Body of pancreas (tissue), 4 donors: ENCODE measurements at regions not wholly inside any gene's neighbourhood (a gene's known extent, or its start where the extent isn't known, plus 50 kb on each side); places are given as distances from the start of the nearest gene placed in this dataset.

Experiments
- ATAC-seq: fragments of 150-250 bp; one replicate; pipeline ENCODE4 v1.9.1; 2016
- DNase-seq, 4 donors: peaks; one replicate each; pipeline ENCODE4 v3.0.0-alpha.2; 2019
- H3K27ac ChIP-seq, 4 donors: fragments of 200-600 bp; sonication (generic); 1 replicate in 3 of 4; 2 replicates in 1 of 4; pipeline versions ENCODE4 v1.5.1 to v1.6.1; 2016 to 2019; ENCODE audit warnings: mild to moderate bottlenecking in 1 of 4, mixed read lengths in 1 of 4, moderate library complexity in 1 of 4
- H3K27me3 ChIP-seq, 2 donors: fragments of 200-600 bp; sonication (generic); one replicate each; pipeline ENCODE4 v1.6.0; 2016; ENCODE audit warnings: mild to moderate bottlenecking in 1 of 2
- H3K36me3 ChIP-seq, 2 donors: fragments of 200-600 bp; sonication (generic); replicated peaks in 1 of 2; 2 replicates each; pipeline ENCODE4 v1.5.1; 2016; ENCODE audit warnings: low read depth in 2 of 2; ENCODE audit not compliant: insufficient read depth in 1 of 2
- H3K4me1 ChIP-seq: fragments of 200-600 bp; sonication (generic); one replicate; pipeline ENCODE4 v1.6.0; 2016
- H3K4me3 ChIP-seq, 2 donors: fragments of 200-600 bp; sonication (generic); 1 replicate in 1 of 2; 2 replicates in 1 of 2; pipeline ENCODE4 v1.5.1; 2016 to 2019
- H3K9me3 ChIP-seq, 3 donors: fragments of 200-600 bp; sonication (generic); 1 replicate in 2 of 3; 2 replicates in 1 of 3; pipeline ENCODE4 v1.5.1; 2016
- CTCF ChIP-seq, 7 experiments: fragments of 450-650 bp in 4 of 7; fragments of 200-600 bp in 3 of 7; sonication (generic) in 3 of 7; IDR thresholded peaks; one replicate each; pipeline ENCODE4 v1.5.1; 2016 to 2019; ENCODE audit warnings: antibody characterized with exemption in 7 of 7
- POLR2A ChIP-seq, 3 donors: fragments of 450-650 bp; IDR thresholded peaks; one replicate each; pipeline ENCODE4 v1.6.1; 2016; ENCODE audit warnings: antibody characterized with exemption in 3 of 3, mild to moderate bottlenecking in 2 of 3
- WGBS, 2 donors: methylation state at CpG; one replicate each; pipeline ENCODE4 v1.1.5; 2017; 5-methylcytosine and 5-hydroxymethylcytosine counted together
- intact Hi-C: fragments of 100-400 bp; cut with DNase I; formaldehyde crosslinking; loops from one replicate; pipeline ENCODE4 v1.15.1; 2023

- H3K27me3 ChIP-seq = no peaks in the 10 kb centered on the region
- no peaks in the 10 kb centered on the region for H3K9me3 ChIP-seq
- no peak for TF ChIP-seq POLR2A (IDR thresholded peaks at IDR 0.05)
- no peak overlapping the region for H3K27ac ChIP-seq
- peaks cover 30% of the 10 kb centered on the region for H3K4me1 ChIP-seq
- intact Hi-C loops = no loop called here
- ATAC-seq = no peak
- no peak overlapping the region for H3K4me3 ChIP-seq
- H3K36me3 ChIP-seq = no peaks in the 10 kb centered on the region
- DNase-seq = no peak
Observed at GRCh38 chr17:72416905-72417304, 296.1 kb downstream of the SOX9 start.

- ATAC-seq = no peak
- 87 to 88% methylated on average over 2 of the region's 2 CpGs for WGBS, 2 donors
- intact Hi-C loops = no loop called here
Observed at GRCh38 chr17:72417627-72418026, 296.8 kb downstream of the SOX9 start.

GRCh38 chr17:72419866-72420774 is 299.3 kb downstream of the SOX9 start:
- no peak for ATAC-seq
- peaks cover 28% of the 10 kb centered on the region for H3K4me1 ChIP-seq
- no peaks in the 10 kb centered on the region for H3K9me3 ChIP-seq
- H3K27me3 ChIP-seq = no peaks in the 10 kb centered on the region
- H3K36me3 ChIP-seq = no peaks in the 10 kb centered on the region
- 61 to 80% methylated on average over 11 of the region's 11 CpGs for WGBS, 2 donors
- TF ChIP-seq POLR2A (IDR thresholded peaks at IDR 0.05) = no peak
- no peak for TF ChIP-seq CTCF (IDR thresholded peaks at IDR 0.05)
- intact Hi-C loops = no loop called here
- H3K4me3 ChIP-seq = no peak overlapping the region
- peak overlapping the region; percentile 66 to 92 (median 80) for H3K27ac ChIP-seq
- DNase-seq = peak in 1 of 4 donors; percentile 59

More at GRCh38 chr17:72417627-72418026, 296.8 kb downstream of the SOX9 start:
- H3K9me3 ChIP-seq = no peaks in the 10 kb centered on the region
- no peak overlapping the region for H3K4me3 ChIP-seq
- no peak overlapping the region for H3K27ac ChIP-seq
- no peak for DNase-seq
- H3K36me3 ChIP-seq = no peaks in the 10 kb centered on the region
- H3K27me3 ChIP-seq = no peaks in the 10 kb centered on the region
- H3K4me1 ChIP-seq = peaks cover 28% of the 10 kb centered on the region
- TF ChIP-seq POLR2A (IDR thresholded peaks at IDR 0.05) = no peak

- Histone ChIP-seq H3K4me3 (no peak overlapping the region), H3K4me1 (peaks cover 28% of the 10 kb centered on the region), H3K36me3 (no peaks in the 10 kb centered on the region), H3K27ac (peak overlapping the region; percentile 66 to 92 (median 80)), H3K9me3 (no peaks in the 10 kb centered on the region), H3K27me3 (no peaks in the 10 kb centered on the region)
- intact Hi-C loops = no loop called here
- DNase-seq (no peak), ATAC-seq (no peak)
- TF ChIP-seq POLR2A (IDR thresholded peaks at IDR 0.05) (no peak), CTCF (IDR thresholded peaks at IDR 0.05) (no peak)
- WGBS, 2 donors = 88 to 93% methylated on average over 8 of the region's 8 CpGs
Observed at GRCh38 chr17:72420775-72421127, 299.9 kb downstream of the SOX9 start.

GRCh38 chr17:72421128-72422092 is 300.6 kb downstream of the SOX9 start:
- DNase-seq = peak; percentile 82 to 95 (median 90)
- peak overlapping the region; percentile 76 to 95 (median 88) for H3K27ac ChIP-seq

More at GRCh38 chr17:72421128-72422092, 300.6 kb downstream of the SOX9 start:
- peak; percentile 96 for ATAC-seq
- intact Hi-C loops = no loop called here
- no peak overlapping the region for H3K4me3 ChIP-seq
- peaks cover 28% of the 10 kb centered on the region for H3K4me1 ChIP-seq
- no peak for TF ChIP-seq CTCF (IDR thresholded peaks at IDR 0.05)
- peak in 1 of 3 donors; percentile 14 for TF ChIP-seq POLR2A (IDR thresholded peaks at IDR 0.05)
- no peaks in the 10 kb centered on the region for H3K27me3 ChIP-seq
- no peaks in the 10 kb centered on the region for H3K9me3 ChIP-seq
- no peaks in the 10 kb centered on the region for H3K36me3 ChIP-seq
- WGBS, 2 donors = 50 to 53% methylated on average over 11 of the region's 11 CpGs
